Heart left ventricle (tissue), 16 donors: ENCODE measurements at regions not wholly inside any gene's neighbourhood (a gene's known extent, or its start where the extent isn't known, plus 50 kb on each side); places are given as distances from the start of the nearest gene placed in this dataset.
"Not testable (repeated sequence)": the region's sequence is repeated elsewhere in the genome, so short reads cannot be mapped to it uniquely, and the experiment has no call there.

ENCODE experiments used
- ATAC-seq, 4 donors: fragments of 200-7000 bp; cut with Tn5 transposase; one replicate each; pipeline ENCODE4 v1.9.1; 2020 to 2022; ENCODE audit warnings: moderate library complexity in 4 of 4, mild to moderate bottlenecking in 3 of 4, moderate number of reproducible peaks in 1 of 4
- DNase-seq, 5 donors: peaks; one replicate each; pipeline ENCODE4 v3.0.0-alpha.2; 2020
- H3K27ac ChIP-seq, 12 donors: fragments of 200-600 bp; sonication (generic) in 4 of 12; one replicate each; pipeline versions ENCODE4 v1.5.0 to v1.8.0; 2016 to 2022; ENCODE audit warnings: mild to moderate bottlenecking in 2 of 12
- H3K27me3 ChIP-seq, 9 donors: fragments of 200-600 bp; sonication (generic) in 2 of 9; one replicate each; pipeline versions ENCODE4 v1.5.1 to v1.8.0; 2016 to 2022; ENCODE audit warnings: mild to moderate bottlenecking in 3 of 9
- H3K36me3 ChIP-seq, 9 donors: fragments of 200-600 bp; sonication (generic) in 2 of 9; one replicate each; pipeline versions ENCODE4 v1.5.0 to v1.8.0; 2018 to 2022; ENCODE audit warnings: mild to moderate bottlenecking in 2 of 9
- H3K4me1 ChIP-seq, 12 donors: fragments of 200-600 bp; sonication (generic) in 4 of 12; one replicate each; pipeline versions ENCODE4 v1.5.0 to v1.8.0; 2016 to 2022; ENCODE audit warnings: mild to moderate bottlenecking in 3 of 12
- H3K4me3 ChIP-seq, 12 donors: fragments of 200-600 bp; sonication (generic) in 4 of 12; one replicate each; pipeline versions ENCODE4 v1.5.0 to v1.8.0; 2017 to 2022; ENCODE audit warnings: mild to moderate bottlenecking in 9 of 12, moderate library complexity in 4 of 12
- H3K9me3 ChIP-seq, 12 donors: fragments of 200-600 bp; sonication (generic) in 4 of 12; one replicate each; pipeline versions ENCODE4 v1.5.0 to v1.8.0; 2016 to 2022; ENCODE audit warnings: mild to moderate bottlenecking in 1 of 12
- POLR2A ChIP-seq, 2 donors: fragments of 450-650 bp; IDR thresholded peaks; one replicate each; pipeline ENCODE4 v1.6.1; 2017; ENCODE audit warnings: antibody characterized with exemption in 2 of 2, mild to moderate bottlenecking in 2 of 2, moderate library complexity in 2 of 2
- WGBS, 4 donors: extraction: QIAGEN DNeasy Blood & Tissue Kit in 2 of 4; methylation state at CpG; one replicate each; pipeline versions ENCODE4 v1.1.5 to v1.1.7; 2013 to 2018; 5-methylcytosine and 5-hydroxymethylcytosine counted together
- intact Hi-C, 10 donors: fragments of 100-400 bp; cut with DNase I; formaldehyde crosslinking; loops; one replicate each; pipeline versions ENCODE4 v1.11.1 to v1.14.2; 2022
- TF ChIP-seq, protein P1 (sequence below), 12 donors: fragments of 200-600 bp; sonication (generic) in 4 of 12; IDR thresholded peaks; one replicate each; pipeline versions ENCODE4 v1.5.0 to v1.8.0; 2018 to 2022; ENCODE audit warnings: antibody characterized with exemption in 12 of 12, mild to moderate bottlenecking in 5 of 12
- donor health status: ischemic (EF 13 %, LVEDD 7.1; RV severe dilation, severe dysfunction).
- donor health status: healthy with polysubstance abuse.
- donor health status: DM: no; HTN: yes; CAD: no.
- donor health status: DM: no; HTN: no; CAD: no.
- donor health status: ischemic (EF 25% LVEDD 6.9; RV normal size, moderate dysfunction).
- donor health status: ischemic (EF 25% LVEDD 5.7; RV mildly dilated, moderate dysfunction).
- donor health status: healthy.
- donor health status: DM: yes; HTN: yes; CAD: no.
- donor health status: ischemic (EF 35%, LVEDD 5.7; RV mildly dilated, moderate dysfunction).
- donor health status: nonischemic (EF 11% LVEDD 7.7; RV severe dilation, severe dysfunction).
- donor health status: DM: yes; HTN: yes; CAD: no.
- donor health status: PGD.
- donor health status: ischemic (EF 29% LVEDD 5.4; RV normal size, mild dysfunction).
- donor health status: nonischemic (EF 23%, LVEDD 6.1; RV moderate dilation, normal function).

- Histone ChIP-seq H3K27ac (no peak overlapping the region), H3K36me3 (no peaks in the 10 kb centered on the region), H3K4me3 (no peak overlapping the region), H3K4me1 (no peaks in the 10 kb centered on the region), H3K9me3 (peaks cover 0 to 2% (median 0%) of the 10 kb centered on the region in 12 donors), H3K27me3 (no peaks in the 10 kb centered on the region)
- ATAC-seq (no peak), DNase-seq (no peak)
- TF ChIP-seq POLR2A (IDR thresholded peaks at IDR 0.05) = no peak
- TF ChIP-seq, protein P1, sequence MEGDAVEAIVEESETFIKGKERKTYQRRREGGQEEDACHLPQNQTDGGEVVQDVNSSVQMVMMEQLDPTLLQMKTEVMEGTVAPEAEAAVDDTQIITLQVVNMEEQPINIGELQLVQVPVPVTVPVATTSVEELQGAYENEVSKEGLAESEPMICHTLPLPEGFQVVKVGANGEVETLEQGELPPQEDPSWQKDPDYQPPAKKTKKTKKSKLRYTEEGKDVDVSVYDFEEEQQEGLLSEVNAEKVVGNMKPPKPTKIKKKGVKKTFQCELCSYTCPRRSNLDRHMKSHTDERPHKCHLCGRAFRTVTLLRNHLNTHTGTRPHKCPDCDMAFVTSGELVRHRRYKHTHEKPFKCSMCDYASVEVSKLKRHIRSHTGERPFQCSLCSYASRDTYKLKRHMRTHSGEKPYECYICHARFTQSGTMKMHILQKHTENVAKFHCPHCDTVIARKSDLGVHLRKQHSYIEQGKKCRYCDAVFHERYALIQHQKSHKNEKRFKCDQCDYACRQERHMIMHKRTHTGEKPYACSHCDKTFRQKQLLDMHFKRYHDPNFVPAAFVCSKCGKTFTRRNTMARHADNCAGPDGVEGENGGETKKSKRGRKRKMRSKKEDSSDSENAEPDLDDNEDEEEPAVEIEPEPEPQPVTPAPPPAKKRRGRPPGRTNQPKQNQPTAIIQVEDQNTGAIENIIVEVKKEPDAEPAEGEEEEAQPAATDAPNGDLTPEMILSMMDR (IDR thresholded peaks at IDR 0.05) = no peak
- WGBS, 4 donors = 63 to 80% (median 68%) methylated on average over 4 of the region's 4 CpGs
- intact Hi-C loops = no loop called here
Measured at GRCh38 chr10:118901380-118901779, 128.1 kb upstream of the NANOS1 start.

GRCh38 chr10:118901906-118902305, 127.6 kb upstream of the NANOS1 start:
- ATAC-seq = no peak

DNA sequence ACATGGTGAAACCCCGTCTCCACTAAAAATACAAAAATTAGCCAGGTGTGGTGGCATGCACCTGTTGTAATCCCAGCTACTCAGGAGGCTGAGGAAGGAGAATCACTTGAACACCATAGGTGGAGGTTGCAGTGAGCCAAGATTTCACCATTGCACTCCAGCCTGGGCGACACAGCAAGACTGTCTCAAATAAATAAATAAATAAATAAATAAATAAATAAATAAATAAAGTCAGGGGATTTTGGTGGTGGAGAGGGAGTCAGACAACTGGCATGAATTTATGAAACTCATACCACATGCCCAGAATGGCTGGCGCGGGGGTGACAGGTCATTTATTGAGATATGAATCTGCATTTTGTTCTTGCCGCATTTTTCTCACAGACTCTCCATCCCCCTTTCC, 126.9 kb upstream of the NANOS1 start:
- H3K4me3 ChIP-seq, H3K36me3 ChIP-seq, H3K27me3 ChIP-seq, H3K4me1 ChIP-seq, intact Hi-C loops, H3K9me3 ChIP-seq, ATAC-seq, H3K27ac ChIP-seq, DNase-seq: not testable (repeated sequence)
- 94 to 97% (median 96%) methylated on average over 5 of the region's 5 CpGs for whole genome bisulfite sequencing, 4 donors

More at GRCh38 chr10:118901906-118902305, 127.6 kb upstream of the NANOS1 start:
- no peak for DNase-seq
- intact Hi-C loops = no loop called here
- WGBS, 4 donors = 66 to 82% (median 76%) methylated on average over 4 of the region's 4 CpGs
- no peak for TF ChIP-seq POLR2A (IDR thresholded peaks at IDR 0.05)
- TF ChIP-seq, protein P1 (IDR thresholded peaks at IDR 0.05) = no peak
- H3K4me3 ChIP-seq = no peak overlapping the region
- no peaks in the 10 kb centered on the region for H3K4me1 ChIP-seq
- H3K27ac ChIP-seq = no peak overlapping the region
- H3K27me3 ChIP-seq = no peaks in the 10 kb centered on the region
- H3K36me3 ChIP-seq = no peaks in the 10 kb centered on the region
- peaks cover 0 to 2% (median 0%) of the 10 kb centered on the region in 12 donors for H3K9me3 ChIP-seq

DNA sequence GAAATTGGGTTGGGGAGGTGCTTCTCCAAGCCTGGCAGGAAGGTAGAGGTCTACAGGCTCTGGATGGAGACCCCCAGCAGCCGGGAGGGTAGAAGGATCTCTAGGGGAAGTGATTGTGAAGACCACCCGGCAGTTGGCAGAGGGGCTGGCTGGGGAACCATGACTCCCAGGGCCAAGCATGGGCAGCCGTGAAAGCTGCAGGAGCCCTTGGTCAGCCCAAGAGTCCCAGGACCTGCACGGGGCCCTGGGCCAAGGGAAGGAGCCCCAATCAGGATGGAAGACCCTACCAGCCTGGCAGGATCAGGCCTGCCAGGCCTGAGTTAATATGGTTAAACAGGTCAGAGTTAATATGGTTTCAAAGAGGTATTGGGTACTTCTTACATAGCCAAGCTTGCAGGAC, 126.3 kb upstream of the NANOS1 start:
- Histone ChIP-seq H3K27me3 (no peaks in the 10 kb centered on the region), H3K4me1 (no peaks in the 10 kb centered on the region), H3K9me3 (peaks cover 0 to 2% (median 0%) of the 10 kb centered on the region in 12 donors), H3K4me3 (no peak overlapping the region), H3K36me3 (no peaks in the 10 kb centered on the region), H3K27ac (no peak overlapping the region)
- DNase-seq = no peak
- TF ChIP-seq POLR2A (IDR thresholded peaks at IDR 0.05) = no peak
- TF ChIP-seq, protein P1 (IDR thresholded peaks at IDR 0.05) = no peak
- 79 to 88% (median 86%) methylated on average over 4 of the region's 4 CpGs for WGBS, 4 donors
- ATAC-seq = no peak
- intact Hi-C loops = no loop called here

DNA sequence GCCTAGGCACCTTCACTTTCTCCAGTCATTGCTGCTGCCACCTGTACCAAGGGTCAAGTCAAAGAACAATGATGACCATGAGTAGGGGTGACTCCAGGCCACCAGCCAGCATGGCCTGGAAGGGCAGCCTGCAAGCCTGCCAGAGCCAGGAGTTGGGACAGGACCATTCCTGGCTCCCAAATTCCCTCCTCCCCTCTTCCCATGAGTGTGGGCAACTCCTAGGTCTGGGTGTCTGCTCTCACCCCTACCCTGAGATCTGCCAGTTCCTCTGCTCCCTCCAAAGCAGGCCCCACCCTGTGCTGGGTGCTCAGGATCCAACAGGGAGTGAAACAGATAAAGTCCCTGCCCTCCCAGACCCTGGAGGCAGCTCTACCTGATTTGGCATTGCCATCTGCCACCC, 125.8 kb upstream of the NANOS1 start:
- no peak for DNase-seq
- no peaks in the 10 kb centered on the region for H3K9me3 ChIP-seq
- H3K4me1 ChIP-seq = no peaks in the 10 kb centered on the region
- TF ChIP-seq, protein P1 (IDR thresholded peaks at IDR 0.05) = no peak
- no peak for TF ChIP-seq POLR2A (IDR thresholded peaks at IDR 0.05)
- intact Hi-C loops = no loop called here
- ATAC-seq = no peak
- no peak overlapping the region for H3K4me3 ChIP-seq
- no peak overlapping the region for H3K27ac ChIP-seq
- H3K27me3 ChIP-seq = no peaks in the 10 kb centered on the region
- H3K36me3 ChIP-seq = no peaks in the 10 kb centered on the region
